DND-41 (cell line): ENCODE measurements at regions not wholly inside any gene's neighbourhood (a gene's known extent, or its start where the extent isn't known, plus 50 kb on each side); places are given as distances from the start of the nearest gene placed in this dataset.

Source experiments
- ATAC-seq: fragments of 200-7000 bp; cut with Tn5 transposase; 3 replicates; pipeline ENCODE4 v1.9.1; 2021; ENCODE audit warnings: low read depth; ENCODE audit not compliant: insufficient read depth
- DNase-seq: peaks from one replicate; pipeline ENCODE4 v3.0.0-alpha.2; 2020
- H2AFZ ChIP-seq: 2 replicates; pipeline ENCODE4 v1.6.0; 2012; ENCODE audit warnings: low read depth, low read length
- H3K27ac ChIP-seq: 2 replicates; pipeline ENCODE4 v1.5.1; 2012; ENCODE audit warnings: low read length, inconsistent platforms
- H3K27me3 ChIP-seq: fragments of 200-600 bp; sonication (generic); 2 replicates; pipeline ENCODE4 v1.6.0; 2012; ENCODE audit warnings: low read length, mild to moderate bottlenecking, inconsistent platforms; ENCODE audit not compliant: insufficient read depth, poor library complexity
- H3K36me3 ChIP-seq: 2 replicates; pipeline ENCODE4 v1.5.1; 2012; ENCODE audit warnings: low read length, inconsistent platforms; ENCODE audit not compliant: insufficient read depth
- H3K4me1 ChIP-seq: 2 replicates; pipeline ENCODE4 v1.5.1; 2012; ENCODE audit warnings: mild to moderate bottlenecking, low read length; ENCODE audit not compliant: insufficient read depth
- H3K4me2 ChIP-seq: 2 replicates; pipeline ENCODE4 v1.6.0; 2012; ENCODE audit warnings: mild to moderate bottlenecking, moderate library complexity, low read length, inconsistent platforms; ENCODE audit not compliant: insufficient read depth
- H3K4me3 ChIP-seq, 2 experiments: fragments of 200-600 bp in 1 of 2; shearing (Covaris generic) in 1 of 2; 2 replicates each; pipeline ENCODE4 v1.5.1; 2012 to 2016; ENCODE audit warnings: inconsistent platforms in 2 of 2, low read length in 2 of 2, mild to moderate bottlenecking in 2 of 2, low read depth in 1 of 2, moderate library complexity in 1 of 2
- H3K79me2 ChIP-seq: 2 replicates; pipeline ENCODE4 v1.6.0; 2012; ENCODE audit warnings: low read length, inconsistent platforms; ENCODE audit not compliant: insufficient read depth
- H3K9ac ChIP-seq: 2 replicates; pipeline ENCODE4 v1.6.0; 2012; ENCODE audit warnings: low read depth, mild to moderate bottlenecking, inconsistent platforms, low read length, moderate library complexity
- H3K9me3 ChIP-seq: 2 replicates; pipeline ENCODE4 v1.5.1; 2012; ENCODE audit warnings: low read length, moderate library complexity, mild to moderate bottlenecking, inconsistent platforms; ENCODE audit not compliant: insufficient read depth, severe bottlenecking
- H4K20me1 ChIP-seq: 2 replicates; pipeline ENCODE4 v1.6.0; 2012; ENCODE audit warnings: low read length; ENCODE audit not compliant: insufficient read depth
- CTCF ChIP-seq: IDR thresholded peaks from 2 replicates; pipeline ENCODE4 v1.5.1; 2012; ENCODE audit warnings: borderline replicate concordance, low read length, moderate library complexity, mild to moderate bottlenecking; ENCODE audit not compliant: poor library complexity, severe bottlenecking; ENCODE audit errors: extremely low read depth
- EZH2 ChIP-seq: IDR thresholded peaks from 3 replicates; pipeline ENCODE4 v1.6.1; 2012; ENCODE audit warnings: borderline replicate concordance, low read depth, mild to moderate bottlenecking, moderate library complexity, low read length, inconsistent platforms; ENCODE audit not compliant: severe bottlenecking

- no peaks in the 10 kb centered on the region for H3K4me1 ChIP-seq
- no peak overlapping the region for H2AFZ ChIP-seq
- H3K4me2 ChIP-seq: no peak overlapping the region
- no peak overlapping the region for H3K4me3 ChIP-seq
- H3K79me2 ChIP-seq: no peaks in the 10 kb centered on the region
- no peaks in the 10 kb centered on the region for H3K27me3 ChIP-seq
- DNase-seq: no peak
- H3K9me3 ChIP-seq: no peaks in the 10 kb centered on the region
- ATAC-seq: no peak
- H4K20me1 ChIP-seq: no peaks in the 10 kb centered on the region
- H3K36me3 ChIP-seq: no peaks in the 10 kb centered on the region
- H3K27ac ChIP-seq: no peak overlapping the region
- no peak for TF ChIP-seq EZH2
- TF ChIP-seq CTCF: no peak
- no peak overlapping the region for H3K9ac ChIP-seq
Observed at GRCh38 chr10:111556666-111557065, 479.8 kb downstream of the ADRA2A start.

- no peak overlapping the region for H3K9ac ChIP-seq
- H3K4me2 ChIP-seq: no peak overlapping the region
- no peak overlapping the region for H2AFZ ChIP-seq
- H3K9me3 ChIP-seq: no peaks in the 10 kb centered on the region
- H3K79me2 ChIP-seq: no peaks in the 10 kb centered on the region
- H3K27ac ChIP-seq: no peak overlapping the region
- no peaks in the 10 kb centered on the region for H3K36me3 ChIP-seq
- no peak overlapping the region for H3K4me3 ChIP-seq
- no peaks in the 10 kb centered on the region for H3K27me3 ChIP-seq
- DNase-seq: no peak
- TF ChIP-seq EZH2 (no peak), CTCF (no peak)
- no peak for ATAC-seq
- H3K4me1 ChIP-seq: no peaks in the 10 kb centered on the region
- H4K20me1 ChIP-seq: no peaks in the 10 kb centered on the region
Observed at GRCh38 chr10:111558211-111558610, 481.4 kb downstream of the ADRA2A start.

- Histone ChIP-seq H3K4me2 (no peak overlapping the region), H4K20me1 (no peaks in the 10 kb centered on the region), H3K27me3 (no peaks in the 10 kb centered on the region), H3K9ac (no peak overlapping the region), H3K27ac (no peak overlapping the region), H3K4me3 (no peak overlapping the region), H3K4me1 (no peaks in the 10 kb centered on the region), H2AFZ (no peak overlapping the region), H3K9me3 (no peaks in the 10 kb centered on the region), H3K79me2 (no peaks in the 10 kb centered on the region), H3K36me3 (no peaks in the 10 kb centered on the region)
- DNase-seq (no peak), ATAC-seq (no peak)
- no peak for TF ChIP-seq CTCF
- no peak for TF ChIP-seq EZH2
Observed at GRCh38 chr10:111560027-111560426, 483.2 kb downstream of the ADRA2A start.

- H3K27me3 ChIP-seq: no peaks in the 10 kb centered on the region
- no peaks in the 10 kb centered on the region for H3K4me1 ChIP-seq
- H3K79me2 ChIP-seq: no peaks in the 10 kb centered on the region
- H2AFZ ChIP-seq: no peak overlapping the region
- DNase-seq (no peak), ATAC-seq (no peak)
- H3K9me3 ChIP-seq: no peaks in the 10 kb centered on the region
- H3K27ac ChIP-seq: no peak overlapping the region
- no peak overlapping the region for H3K9ac ChIP-seq
- TF ChIP-seq EZH2 (no peak), CTCF (no peak)
- no peak overlapping the region for H3K4me3 ChIP-seq
- no peak overlapping the region for H3K4me2 ChIP-seq
- no peaks in the 10 kb centered on the region for H3K36me3 ChIP-seq
- no peaks in the 10 kb centered on the region for H4K20me1 ChIP-seq
Observed at GRCh38 chr10:111561124-111561523, 484.3 kb downstream of the ADRA2A start.
